ENCODE measurements at regions not wholly inside any gene's neighbourhood (a gene's known extent, or its start where the extent isn't known, plus 50 kb on each side); places are given as distances from the start of the nearest gene placed in this dataset.
A peak's percentile ranks its signal among the peaks of the same experiment; 100 is the strongest.

DNA sequence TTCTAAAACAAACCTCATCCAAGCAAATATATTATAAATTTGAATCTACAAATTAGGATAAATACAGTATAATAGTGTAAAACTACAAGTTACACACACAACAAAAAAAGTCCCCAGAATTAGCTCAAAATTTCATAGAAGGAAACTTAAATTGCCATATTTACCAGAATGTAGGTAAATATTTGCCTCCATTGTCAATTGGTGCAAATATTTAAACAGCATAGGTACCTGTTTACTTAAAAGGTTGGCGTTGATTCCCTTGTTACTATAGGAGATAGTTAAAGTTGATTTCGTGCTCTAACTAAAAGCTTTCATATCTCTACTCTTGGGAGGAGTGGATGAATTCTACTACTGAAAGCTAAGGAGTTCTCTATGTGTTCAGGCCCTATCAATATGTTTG lies 111.6 kb upstream of the TENT5A start:
- H3K27ac ChIP-seq: no peak overlapping the region
- intact Hi-C loops (cut with DNase I): no loop called here
- peaks cover 4% of the 10 kb centered on the region for H3K4me1 ChIP-seq (ENCODE audit: insufficient read depth)
- H3K4me3 ChIP-seq: no peak overlapping the region
- no peaks in the 10 kb centered on the region for H3K36me3 ChIP-seq
- no peak for DNase-seq
- 93 to 97% (median 95%) methylated on average over 2 of the region's 2 CpGs for WGBS, 3 donors
- no peaks in the 10 kb centered on the region for H3K27me3 ChIP-seq
- TF ChIP-seq EP300 (IDR thresholded peaks at IDR 0.05) (no peak), POLR2A (IDR thresholded peaks at IDR 0.05) (no peak)
- TF ChIP-seq, protein P1, sequence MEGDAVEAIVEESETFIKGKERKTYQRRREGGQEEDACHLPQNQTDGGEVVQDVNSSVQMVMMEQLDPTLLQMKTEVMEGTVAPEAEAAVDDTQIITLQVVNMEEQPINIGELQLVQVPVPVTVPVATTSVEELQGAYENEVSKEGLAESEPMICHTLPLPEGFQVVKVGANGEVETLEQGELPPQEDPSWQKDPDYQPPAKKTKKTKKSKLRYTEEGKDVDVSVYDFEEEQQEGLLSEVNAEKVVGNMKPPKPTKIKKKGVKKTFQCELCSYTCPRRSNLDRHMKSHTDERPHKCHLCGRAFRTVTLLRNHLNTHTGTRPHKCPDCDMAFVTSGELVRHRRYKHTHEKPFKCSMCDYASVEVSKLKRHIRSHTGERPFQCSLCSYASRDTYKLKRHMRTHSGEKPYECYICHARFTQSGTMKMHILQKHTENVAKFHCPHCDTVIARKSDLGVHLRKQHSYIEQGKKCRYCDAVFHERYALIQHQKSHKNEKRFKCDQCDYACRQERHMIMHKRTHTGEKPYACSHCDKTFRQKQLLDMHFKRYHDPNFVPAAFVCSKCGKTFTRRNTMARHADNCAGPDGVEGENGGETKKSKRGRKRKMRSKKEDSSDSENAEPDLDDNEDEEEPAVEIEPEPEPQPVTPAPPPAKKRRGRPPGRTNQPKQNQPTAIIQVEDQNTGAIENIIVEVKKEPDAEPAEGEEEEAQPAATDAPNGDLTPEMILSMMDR (IDR thresholded peaks at IDR 0.05): no peak
- H3K9me3 ChIP-seq: no peaks in the 10 kb centered on the region

DNA sequence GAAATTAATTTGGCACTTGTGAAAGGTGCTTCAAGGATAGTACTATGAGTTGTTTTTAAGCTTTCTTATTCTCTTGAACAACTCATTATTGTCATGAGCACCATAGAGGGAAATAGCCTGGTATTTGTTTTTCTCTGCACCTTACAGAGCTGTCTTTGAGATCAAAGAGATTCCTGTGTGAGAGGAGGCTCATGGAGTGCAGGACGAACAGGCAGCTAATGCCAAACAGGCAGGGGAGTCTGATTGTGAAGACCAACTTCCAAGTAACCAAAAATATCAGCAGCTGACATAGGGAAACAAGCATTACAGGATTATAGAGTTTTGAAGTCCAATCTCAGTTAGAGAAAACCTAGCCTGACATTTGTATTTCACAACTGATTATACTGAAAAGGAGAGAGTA lies 110.6 kb upstream of the TENT5A start:
- no peaks in the 10 kb centered on the region for H3K36me3 ChIP-seq
- peaks cover 4% of the 10 kb centered on the region for H3K4me1 ChIP-seq (ENCODE audit: insufficient read depth)
- TF ChIP-seq POLR2A (IDR thresholded peaks at IDR 0.05) (no peak), EP300 (IDR thresholded peaks at IDR 0.05) (no peak)
- TF ChIP-seq, protein P1 (IDR thresholded peaks at IDR 0.05): no peak
- intact Hi-C loops (cut with DNase I): no loop called here
- H3K27me3 ChIP-seq: no peaks in the 10 kb centered on the region
- H3K4me3 ChIP-seq: no peak overlapping the region
- H3K27ac ChIP-seq: no peak overlapping the region
- no peaks in the 10 kb centered on the region for H3K9me3 ChIP-seq
- WGBS, 3 donors: 24 to 39% (median 26%) methylated on average over 1 of the region's 1 CpG
- DNase-seq: no peak

DNA sequence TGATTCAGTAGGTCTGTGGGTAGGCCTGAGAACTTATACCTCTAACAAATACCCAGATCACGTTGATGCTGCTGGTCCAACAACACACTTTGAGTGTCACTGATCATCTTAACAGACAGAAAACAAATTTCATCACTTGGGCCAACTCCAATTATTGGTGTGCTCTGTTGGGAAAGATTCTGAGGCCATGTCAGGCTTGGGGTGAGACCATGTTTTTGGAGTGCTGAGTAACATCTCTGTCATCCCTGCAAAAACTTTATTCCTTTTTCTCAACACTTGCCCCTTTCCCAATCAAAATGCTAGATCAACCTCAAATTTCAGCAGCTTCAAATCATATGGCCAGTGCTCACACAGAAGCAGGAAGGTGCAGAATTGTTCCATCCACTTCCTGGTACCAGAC lies 108.8 kb upstream of the TENT5A start:
- Histone ChIP-seq H3K27ac (peak overlapping the region in 1 of 2 donors; percentile 52), H3K9me3 (no peaks in the 10 kb centered on the region), H3K4me3 (no peak overlapping the region), H3K36me3 (no peaks in the 10 kb centered on the region), H3K27me3 (no peaks in the 10 kb centered on the region), H3K4me1 (ENCODE audit: insufficient read depth) (peaks cover 4% of the 10 kb centered on the region)
- WGBS, 3 donors: 89 to 94% (median 91%) methylated on average over 1 of the region's 1 CpG
- no peak for DNase-seq
- TF ChIP-seq, protein P1 (IDR thresholded peaks at IDR 0.05): no peak
- no peak for TF ChIP-seq POLR2A (IDR thresholded peaks at IDR 0.05)
- no peak for TF ChIP-seq EP300 (IDR thresholded peaks at IDR 0.05)
- intact Hi-C loops (cut with DNase I): no loop called here

DNA sequence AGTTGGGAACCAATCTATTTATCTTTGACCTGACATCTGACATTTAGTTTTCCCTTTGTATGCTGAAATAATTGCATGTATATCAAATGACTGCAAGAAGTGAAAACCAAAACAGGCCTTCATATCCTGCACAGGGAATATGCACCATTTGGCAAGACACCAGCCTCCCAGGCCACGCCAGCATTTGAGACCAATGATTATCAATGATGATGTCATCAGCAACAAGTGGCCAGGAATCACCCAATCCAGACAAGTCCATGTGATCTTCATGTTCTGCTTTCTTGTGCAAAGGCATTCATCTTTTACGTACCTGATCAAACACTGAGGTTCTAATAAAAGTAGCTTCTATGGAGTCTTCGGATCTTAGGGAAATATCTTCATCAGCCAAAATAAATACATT lies 107.4 kb upstream of the TENT5A start:
- H3K4me1 ChIP-seq (ENCODE audit: insufficient read depth): peaks cover 4% of the 10 kb centered on the region
- H3K36me3 ChIP-seq: no peaks in the 10 kb centered on the region
- H3K4me3 ChIP-seq: no peak overlapping the region

More for the DNA sequence above, 107.4 kb upstream of the TENT5A start:
- TF ChIP-seq POLR2A (IDR thresholded peaks at IDR 0.05) (no peak), EP300 (IDR thresholded peaks at IDR 0.05) (no peak)
- TF ChIP-seq, protein P1 (IDR thresholded peaks at IDR 0.05): no peak
- no peaks in the 10 kb centered on the region for H3K27me3 ChIP-seq
- peak overlapping the region in 1 of 2 donors; percentile 52 for H3K27ac ChIP-seq
- intact Hi-C loops (cut with DNase I): no loop called here
- no peaks in the 10 kb centered on the region for H3K9me3 ChIP-seq
- DNase-seq: peak in 4 of 5 donors; percentile 37 to 61 (median 56)
- WGBS, 3 donors: 18 to 28% (median 23%) methylated on average over 3 of the region's 3 CpGs
